ENCODE measurements at regions not wholly inside any gene's neighbourhood (a gene's known extent, or its start where the extent isn't known, plus 50 kb on each side); places are given as distances from the start of the nearest gene placed in this dataset.

DNA sequence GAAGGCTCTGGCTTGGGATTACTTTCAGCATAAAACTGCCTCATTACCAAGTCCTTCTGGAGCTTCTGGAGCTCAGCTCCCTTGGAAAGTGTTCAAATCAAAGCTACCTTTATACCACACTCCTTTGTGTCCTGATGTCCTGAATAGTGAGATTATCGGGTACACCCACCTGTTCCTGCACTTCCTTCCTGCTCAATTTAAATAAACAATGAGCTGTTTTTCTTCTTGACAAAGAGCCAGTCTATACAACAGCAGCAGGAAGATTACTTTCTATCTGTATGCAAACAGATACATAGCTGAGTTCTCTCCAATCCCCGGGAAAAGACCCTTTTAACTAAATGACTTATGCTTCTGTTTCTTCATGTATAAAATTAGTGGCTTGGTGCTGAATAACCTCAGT is 258.0 kb upstream of the FMN2 start:
- no peak for DNase-seq (ENCODE audit: low read depth)
- no peak overlapping the region for H3K4me3 ChIP-seq (ENCODE audit: low read depth, low read length)
- TF ChIP-seq, protein P1, sequence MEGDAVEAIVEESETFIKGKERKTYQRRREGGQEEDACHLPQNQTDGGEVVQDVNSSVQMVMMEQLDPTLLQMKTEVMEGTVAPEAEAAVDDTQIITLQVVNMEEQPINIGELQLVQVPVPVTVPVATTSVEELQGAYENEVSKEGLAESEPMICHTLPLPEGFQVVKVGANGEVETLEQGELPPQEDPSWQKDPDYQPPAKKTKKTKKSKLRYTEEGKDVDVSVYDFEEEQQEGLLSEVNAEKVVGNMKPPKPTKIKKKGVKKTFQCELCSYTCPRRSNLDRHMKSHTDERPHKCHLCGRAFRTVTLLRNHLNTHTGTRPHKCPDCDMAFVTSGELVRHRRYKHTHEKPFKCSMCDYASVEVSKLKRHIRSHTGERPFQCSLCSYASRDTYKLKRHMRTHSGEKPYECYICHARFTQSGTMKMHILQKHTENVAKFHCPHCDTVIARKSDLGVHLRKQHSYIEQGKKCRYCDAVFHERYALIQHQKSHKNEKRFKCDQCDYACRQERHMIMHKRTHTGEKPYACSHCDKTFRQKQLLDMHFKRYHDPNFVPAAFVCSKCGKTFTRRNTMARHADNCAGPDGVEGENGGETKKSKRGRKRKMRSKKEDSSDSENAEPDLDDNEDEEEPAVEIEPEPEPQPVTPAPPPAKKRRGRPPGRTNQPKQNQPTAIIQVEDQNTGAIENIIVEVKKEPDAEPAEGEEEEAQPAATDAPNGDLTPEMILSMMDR (IDR thresholded peaks at IDR 0.05; ENCODE audit: low read depth, low read length), result no peak
- TF ChIP-seq, protein P2, sequence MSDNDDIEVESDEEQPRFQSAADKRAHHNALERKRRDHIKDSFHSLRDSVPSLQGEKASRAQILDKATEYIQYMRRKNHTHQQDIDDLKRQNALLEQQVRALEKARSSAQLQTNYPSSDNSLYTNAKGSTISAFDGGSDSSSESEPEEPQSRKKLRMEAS (IDR thresholded peaks at IDR 0.05; ENCODE audit: low read depth, low read length), result no peak
- no peak for TF ChIP-seq MYC (IDR thresholded peaks at IDR 0.05; ENCODE audit: low read depth, low read length)
- no peak for TF ChIP-seq POLR2A (IDR thresholded peaks at IDR 0.05; ENCODE audit: extremely low read depth, insufficient read length)

DNA sequence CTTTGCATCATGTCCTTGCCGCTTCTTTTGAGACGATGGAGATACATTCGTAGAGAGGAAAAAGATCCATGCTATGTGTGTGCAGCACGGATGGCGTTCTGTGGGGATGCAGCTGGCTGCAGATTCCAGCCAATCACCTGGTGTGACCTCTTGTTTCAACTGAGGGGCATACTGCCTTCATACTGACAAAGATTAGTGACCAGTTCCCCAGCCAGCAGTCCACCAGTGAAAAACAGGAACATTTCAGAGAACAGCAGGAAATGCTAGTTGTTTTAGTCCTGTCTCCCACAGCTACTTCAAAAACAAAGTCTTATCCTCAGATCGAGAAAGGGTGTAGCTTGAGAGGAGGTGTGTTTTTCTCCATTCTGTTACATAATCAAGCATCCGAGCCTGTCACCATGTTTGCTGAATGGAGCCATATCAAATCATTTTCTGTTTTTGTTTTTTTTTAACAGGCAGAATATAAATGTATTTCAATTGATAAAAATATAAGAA is 255.7 kb upstream of the FMN2 start:
- no peak for DNase-seq (ENCODE audit: low read depth)
- TF ChIP-seq, protein P2 (IDR thresholded peaks at IDR 0.05; ENCODE audit: low read depth, low read length), result no peak
- TF ChIP-seq MYC (IDR thresholded peaks at IDR 0.05; ENCODE audit: low read depth, low read length) (no peak), POLR2A (IDR thresholded peaks at IDR 0.05; ENCODE audit: extremely low read depth, insufficient read length) (no peak)
- TF ChIP-seq, protein P1 (IDR thresholded peaks at IDR 0.05; ENCODE audit: low read depth, low read length), result no peak
- no peak overlapping the region for H3K4me3 ChIP-seq (ENCODE audit: low read depth, low read length)

DNA sequence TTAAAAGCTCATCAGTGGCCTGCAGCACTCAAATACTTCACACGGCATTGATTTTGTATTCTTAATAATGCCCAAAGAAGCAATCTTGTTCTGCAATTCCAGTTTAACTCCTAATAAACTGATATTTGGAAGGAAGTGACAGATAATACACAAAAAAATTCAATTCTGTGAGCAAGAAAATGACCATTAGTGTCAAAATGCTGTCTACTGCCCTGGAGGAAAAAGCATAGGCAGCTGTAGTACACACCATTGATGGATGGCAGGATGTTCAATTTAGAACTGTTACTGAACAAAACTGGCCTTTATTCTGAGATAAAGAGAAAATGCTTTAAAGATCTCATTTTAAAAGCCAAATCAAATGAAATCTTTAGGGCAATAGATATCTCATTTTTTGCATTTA is 251.3 kb upstream of the FMN2 start:
- no peak overlapping the region for H3K4me3 ChIP-seq (ENCODE audit: low read depth, low read length)
- TF ChIP-seq POLR2A (IDR thresholded peaks at IDR 0.05; ENCODE audit: extremely low read depth, insufficient read length), result no peak
- TF ChIP-seq, protein P1 (IDR thresholded peaks at IDR 0.05; ENCODE audit: low read depth, low read length), result no peak
- TF ChIP-seq MYC (IDR thresholded peaks at IDR 0.05; ENCODE audit: low read depth, low read length), result no peak
- TF ChIP-seq, protein P2 (IDR thresholded peaks at IDR 0.05; ENCODE audit: low read depth, low read length), result no peak

DNA sequence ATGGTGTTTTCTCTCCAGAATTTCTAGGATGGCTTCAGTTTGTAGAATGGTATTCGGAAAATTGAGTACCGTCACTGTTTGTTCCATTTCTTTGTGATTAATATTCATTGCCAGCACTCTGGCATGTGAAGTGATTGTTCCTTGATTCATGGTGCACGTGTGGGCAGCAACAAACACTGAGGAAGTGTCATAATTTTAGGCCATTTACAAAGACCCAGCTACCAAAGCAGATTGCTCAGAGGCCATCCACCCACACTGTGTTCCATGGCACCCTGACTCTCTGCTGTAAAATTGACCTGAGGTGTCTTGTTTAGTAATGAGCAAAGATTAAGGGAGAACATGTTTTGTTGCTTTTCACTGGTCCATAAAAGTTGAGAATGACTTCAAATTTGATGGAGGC is 250.9 kb upstream of the FMN2 start:
- no peak overlapping the region for H3K4me3 ChIP-seq (ENCODE audit: low read depth, low read length)
- DNase-seq (ENCODE audit: low read depth), result no peak
- TF ChIP-seq, protein P2 (IDR thresholded peaks at IDR 0.05; ENCODE audit: low read depth, low read length), result no peak
- TF ChIP-seq POLR2A (IDR thresholded peaks at IDR 0.05; ENCODE audit: extremely low read depth, insufficient read length) (no peak), MYC (IDR thresholded peaks at IDR 0.05; ENCODE audit: low read depth, low read length) (no peak)
- TF ChIP-seq, protein P1 (IDR thresholded peaks at IDR 0.05; ENCODE audit: low read depth, low read length), result no peak

More for the DNA sequence above, 251.3 kb upstream of the FMN2 start:
- no peak for DNase-seq (ENCODE audit: low read depth)

DNA sequence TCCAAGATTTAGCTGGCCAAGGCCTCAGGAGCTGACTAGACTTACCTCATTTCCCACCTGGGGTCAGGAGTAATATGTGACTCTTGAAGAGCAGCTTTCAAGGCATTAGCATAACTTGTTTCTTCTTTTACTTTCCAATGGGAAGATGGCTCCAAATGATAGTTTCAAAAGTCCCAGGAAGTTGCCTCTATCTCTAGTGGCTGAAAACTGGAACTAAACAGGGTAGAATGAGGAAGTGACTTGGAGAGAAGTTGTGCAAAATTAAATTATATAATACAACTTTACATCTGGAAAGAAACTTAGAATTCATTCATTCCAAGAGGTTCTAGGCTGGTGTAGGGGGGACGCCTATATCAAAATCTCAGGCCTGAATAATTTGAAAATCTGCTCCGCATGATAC is 250.1 kb upstream of the FMN2 start:
- TF ChIP-seq MYC (IDR thresholded peaks at IDR 0.05; ENCODE audit: low read depth, low read length), result no peak
- no peak for TF ChIP-seq POLR2A (IDR thresholded peaks at IDR 0.05; ENCODE audit: extremely low read depth, insufficient read length)
- TF ChIP-seq, protein P2 (IDR thresholded peaks at IDR 0.05; ENCODE audit: low read depth, low read length), result no peak
- TF ChIP-seq, protein P1 (IDR thresholded peaks at IDR 0.05; ENCODE audit: low read depth, low read length), result no peak
- DNase-seq (ENCODE audit: low read depth), result no peak
- no peak overlapping the region for H3K4me3 ChIP-seq (ENCODE audit: low read depth, low read length)
